Left lung (tissue), 4 donors: ENCODE measurements at regions not wholly inside any gene's neighbourhood (a gene's known extent, or its start where the extent isn't known, plus 50 kb on each side); places are given as distances from the start of the nearest gene placed in this dataset.

Experiments used
- ATAC-seq: fragments of 200-7000 bp; cut with Tn5 transposase; one replicate; pipeline ENCODE4 v1.9.1; 2020; ENCODE audit warnings: moderate library complexity
- DNase-seq, 4 donors: peaks; one replicate each; pipeline ENCODE4 v3.0.0-alpha.2; 2013 to 2020
- H3K27ac ChIP-seq, 2 donors: fragments of 200-600 bp; sonication (generic) in 1 of 2; one replicate each; pipeline versions ENCODE4 v1.5.0 to v1.8.0; 2020 to 2021
- H3K27me3 ChIP-seq, 2 donors: fragments of 200-600 bp; sonication (generic) in 1 of 2; one replicate each; pipeline versions ENCODE4 v1.5.0 to v1.8.0; 2020 to 2021
- H3K36me3 ChIP-seq, 2 donors: fragments of 200-600 bp; sonication (generic) in 1 of 2; one replicate each; pipeline versions ENCODE4 v1.5.0 to v1.8.0; 2020 to 2021
- H3K4me1 ChIP-seq, 2 donors: fragments of 200-600 bp; one replicate each; pipeline ENCODE4 v1.8.0; 2021
- H3K4me3 ChIP-seq, 2 donors: fragments of 200-600 bp; sonication (generic) in 1 of 2; one replicate each; pipeline versions ENCODE4 v1.5.0 to v1.8.0; 2020 to 2021; ENCODE audit warnings: mild to moderate bottlenecking in 1 of 2
- H3K9me3 ChIP-seq, 2 donors: fragments of 200-600 bp; sonication (generic) in 1 of 2; one replicate each; pipeline versions ENCODE4 v1.5.0 to v1.8.0; 2020 to 2021
- intact Hi-C, 2 donors: fragments of 100-400 bp; cut with DNase I; formaldehyde crosslinking; loops; one replicate each; pipeline versions ENCODE4 v1.11.2 to v1.14.2; 2022
- TF ChIP-seq, protein P1 (sequence below), 2 donors: fragments of 200-600 bp; sonication (generic) in 1 of 2; IDR thresholded peaks; one replicate each; pipeline versions ENCODE4 v1.5.0 to v1.8.0; 2021; ENCODE audit warnings: antibody characterized with exemption in 2 of 2
- donor health status: DM: no; HTN: yes; CAD: no.
- donor health status: DM: no; HTN: no; CAD: no.

DNA sequence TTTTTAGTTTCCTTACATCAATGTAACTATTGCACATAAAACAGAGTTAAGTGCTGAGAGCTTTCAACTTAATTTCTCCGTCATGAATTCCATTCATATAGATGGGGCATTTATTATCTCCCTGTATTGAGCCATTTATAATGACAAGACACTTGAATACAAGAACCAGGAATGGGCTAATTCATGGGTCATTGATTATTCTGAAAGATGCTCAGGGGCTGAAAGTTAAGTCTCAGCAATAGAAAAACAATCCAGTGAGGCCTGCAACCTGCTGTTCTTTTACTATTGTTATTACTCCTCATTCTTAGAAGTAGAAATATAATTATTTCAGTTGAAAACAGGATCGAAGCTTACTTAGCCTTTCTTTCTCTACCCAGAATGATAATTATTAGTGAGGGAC lies 307.7 kb downstream of the MMUT start:
- intact Hi-C loops: no loop called here

DNA sequence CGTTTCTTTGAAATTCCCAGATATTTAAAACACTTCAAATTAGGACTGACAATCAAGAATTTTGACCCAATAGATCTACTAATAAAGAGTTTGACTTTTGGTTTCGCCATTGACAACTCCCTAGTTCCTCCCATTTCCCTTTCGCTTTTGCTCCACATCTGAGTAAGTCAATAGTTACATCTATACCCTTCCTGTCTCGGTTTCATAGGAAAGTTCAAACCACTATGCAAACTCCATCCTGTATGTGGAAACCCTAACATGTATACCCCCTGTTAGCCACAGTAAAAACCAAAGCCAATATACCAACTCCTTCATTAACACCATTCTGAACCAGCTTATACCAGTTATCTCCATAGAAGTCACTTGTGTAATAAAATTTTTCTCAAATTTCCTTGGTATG lies 311.1 kb downstream of the MMUT start:
- ATAC-seq (no peak), DNase-seq (no peak)
- TF ChIP-seq, protein P1, sequence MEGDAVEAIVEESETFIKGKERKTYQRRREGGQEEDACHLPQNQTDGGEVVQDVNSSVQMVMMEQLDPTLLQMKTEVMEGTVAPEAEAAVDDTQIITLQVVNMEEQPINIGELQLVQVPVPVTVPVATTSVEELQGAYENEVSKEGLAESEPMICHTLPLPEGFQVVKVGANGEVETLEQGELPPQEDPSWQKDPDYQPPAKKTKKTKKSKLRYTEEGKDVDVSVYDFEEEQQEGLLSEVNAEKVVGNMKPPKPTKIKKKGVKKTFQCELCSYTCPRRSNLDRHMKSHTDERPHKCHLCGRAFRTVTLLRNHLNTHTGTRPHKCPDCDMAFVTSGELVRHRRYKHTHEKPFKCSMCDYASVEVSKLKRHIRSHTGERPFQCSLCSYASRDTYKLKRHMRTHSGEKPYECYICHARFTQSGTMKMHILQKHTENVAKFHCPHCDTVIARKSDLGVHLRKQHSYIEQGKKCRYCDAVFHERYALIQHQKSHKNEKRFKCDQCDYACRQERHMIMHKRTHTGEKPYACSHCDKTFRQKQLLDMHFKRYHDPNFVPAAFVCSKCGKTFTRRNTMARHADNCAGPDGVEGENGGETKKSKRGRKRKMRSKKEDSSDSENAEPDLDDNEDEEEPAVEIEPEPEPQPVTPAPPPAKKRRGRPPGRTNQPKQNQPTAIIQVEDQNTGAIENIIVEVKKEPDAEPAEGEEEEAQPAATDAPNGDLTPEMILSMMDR (IDR thresholded peaks at IDR 0.05): no peak
- no peak overlapping the region for H3K27ac ChIP-seq
- no peaks in the 10 kb centered on the region for H3K27me3 ChIP-seq
- no peaks in the 10 kb centered on the region for H3K4me1 ChIP-seq
- peaks cover 0 to 20% of the 10 kb centered on the region in 2 donors for H3K9me3 ChIP-seq
- no peaks in the 10 kb centered on the region for H3K36me3 ChIP-seq
- intact Hi-C loops: no loop called here
- H3K4me3 ChIP-seq: no peak overlapping the region

More for the DNA sequence above, 307.7 kb downstream of the MMUT start:
- Histone ChIP-seq H3K4me1 (no peaks in the 10 kb centered on the region), H3K9me3 (peaks cover 0 to 11% of the 10 kb centered on the region in 2 donors), H3K27me3 (no peaks in the 10 kb centered on the region), H3K27ac (no peak overlapping the region), H3K36me3 (no peaks in the 10 kb centered on the region), H3K4me3 (no peak overlapping the region)
- TF ChIP-seq, protein P1 (IDR thresholded peaks at IDR 0.05): no peak
- DNase-seq (no peak), ATAC-seq (no peak)

DNA sequence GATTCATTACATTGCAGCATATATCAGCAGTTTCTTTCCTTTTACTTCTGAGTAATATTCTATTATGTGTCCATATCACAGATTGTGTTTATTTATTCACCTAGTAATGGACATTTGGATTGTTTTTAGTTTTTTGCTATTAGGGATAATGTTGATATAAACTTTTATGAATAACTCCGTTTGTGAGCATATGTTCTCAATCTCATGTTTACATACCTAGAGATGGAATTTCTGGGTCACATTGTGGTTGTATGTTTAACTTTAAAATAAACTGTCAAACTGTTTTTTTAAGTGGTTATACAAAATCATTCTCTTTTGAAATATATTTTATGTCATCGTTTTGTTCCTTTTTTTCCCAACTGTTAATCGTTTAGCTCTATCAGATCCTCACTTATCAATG lies 311.6 kb downstream of the MMUT start:
- intact Hi-C loops: no loop called here
- Histone ChIP-seq H3K4me3 (no peak overlapping the region), H3K4me1 (no peaks in the 10 kb centered on the region), H3K36me3 (no peaks in the 10 kb centered on the region), H3K27me3 (no peaks in the 10 kb centered on the region), H3K27ac (no peak overlapping the region), H3K9me3 (peaks cover 0 to 23% of the 10 kb centered on the region in 2 donors)
- TF ChIP-seq, protein P1 (IDR thresholded peaks at IDR 0.05): no peak
- ATAC-seq (no peak), DNase-seq (no peak)

DNA sequence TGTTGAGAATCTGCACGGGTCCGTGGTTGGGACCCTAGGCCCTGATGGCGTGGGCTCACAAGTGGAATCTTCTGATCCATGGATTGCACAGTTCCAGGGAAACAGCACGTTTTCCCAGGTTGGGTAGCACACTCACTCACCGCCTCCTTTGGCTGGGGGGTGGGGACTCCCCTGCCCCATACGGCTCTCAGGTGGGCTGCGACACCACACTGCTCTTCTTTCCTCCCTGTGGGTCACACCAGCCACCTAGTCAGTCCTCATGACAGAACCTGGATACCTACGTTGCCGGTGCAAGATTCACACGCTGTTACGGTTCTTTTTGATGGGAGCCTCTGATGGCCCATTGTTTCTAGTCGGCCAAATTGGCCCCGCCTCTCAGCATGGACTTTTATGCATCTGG lies 312.0 kb downstream of the MMUT start:
- H3K36me3 ChIP-seq: no peaks in the 10 kb centered on the region
- ATAC-seq (no peak), DNase-seq (no peak)
- no peak overlapping the region for H3K27ac ChIP-seq
- peaks cover 0 to 26% of the 10 kb centered on the region in 2 donors for H3K9me3 ChIP-seq
- TF ChIP-seq, protein P1 (IDR thresholded peaks at IDR 0.05): no peak
- no peaks in the 10 kb centered on the region for H3K27me3 ChIP-seq
- intact Hi-C loops: no loop called here
- no peak overlapping the region for H3K4me3 ChIP-seq
- H3K4me1 ChIP-seq: no peaks in the 10 kb centered on the region

DNA sequence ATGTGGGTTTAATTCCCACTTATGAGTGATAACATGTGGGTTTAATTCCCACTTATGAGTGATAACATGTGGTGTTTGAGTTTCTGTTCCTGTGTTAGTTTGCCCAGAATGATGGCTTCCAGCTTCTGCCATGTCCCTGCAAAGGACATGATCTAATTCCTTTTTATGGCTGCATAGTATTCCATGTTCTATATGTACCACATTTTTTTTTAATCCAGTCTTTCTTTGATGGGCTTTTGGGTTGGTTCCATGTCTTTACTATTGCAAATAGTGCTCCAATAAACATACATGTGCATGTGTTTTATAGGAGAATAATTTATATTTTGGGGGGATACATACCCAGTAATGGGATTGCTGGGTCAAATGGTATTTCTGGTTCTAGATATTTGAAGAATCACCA lies 317.8 kb downstream of the MMUT start:
- H3K27me3 ChIP-seq: no peaks in the 10 kb centered on the region
- intact Hi-C loops: no loop called here
- H3K4me1 ChIP-seq: no peaks in the 10 kb centered on the region
- no peak overlapping the region for H3K27ac ChIP-seq
- DNase-seq (no peak), ATAC-seq (no peak)
- peaks cover 0 to 24% of the 10 kb centered on the region in 2 donors for H3K9me3 ChIP-seq
- H3K36me3 ChIP-seq: no peaks in the 10 kb centered on the region
- H3K4me3 ChIP-seq: no peak overlapping the region
- TF ChIP-seq, protein P1 (IDR thresholded peaks at IDR 0.05): no peak
